B cell (primary cell): ENCODE measurements at regions not wholly inside any gene's neighbourhood (a gene's known extent, or its start where the extent isn't known, plus 50 kb on each side); places are given as distances from the start of the nearest gene placed in this dataset.

Experiments used
- ATAC-seq: fragments of 200-7000 bp; cut with Tn5 transposase; one replicate; pipeline ENCODE4 v1.10.0; 2021; ENCODE audit warnings: low read depth, mild to moderate bottlenecking, moderate number of reproducible peaks, moderate library complexity
- CTCF ChIA-PET: fragments of 350-600 bp; sonication (Branson Sonifier 250); formaldehyde crosslinking; loops from one replicate; lab custom pipeline; 2021; ENCODE audit warnings: antibody characterized with exemption, inconsistent platforms; lab: Charles Lee
- POLR2A ChIA-PET: fragments of 350-600 bp; sonication (Branson Sonifier 250); formaldehyde crosslinking; loops from one replicate; lab custom pipeline; 2021; ENCODE audit warnings: antibody characterized with exemption; lab: Charles Lee
- DNase-seq: peaks from one replicate; pipeline ENCODE4 v3.0.0; 2013
- H2AFZ ChIP-seq: 2 replicates; pipeline ENCODE4 v1.6.1; 2012; ENCODE audit warnings: mild to moderate bottlenecking, low read depth, low read length; ENCODE audit not compliant: insufficient read depth, poor library complexity, severe bottlenecking
- H3K27ac ChIP-seq, 2 donors: 1 replicate in 1 of 2; 2 replicates in 1 of 2; pipeline ENCODE4 v1.5.1; 2012 to 2013; ENCODE audit warnings: low read length in 2 of 2, mild to moderate bottlenecking in 2 of 2, moderate library complexity in 1 of 2
- H3K27me3 ChIP-seq, 4 experiments: fragments of 200-600 bp in 1 of 4; sonication (generic) in 1 of 4; replicated peaks in 1 of 4; 1 replicate in 2 of 4; 2 replicates in 2 of 4; pipeline versions ENCODE4 v1.6.1 to v1.7.0; 2013 to 2016; ENCODE audit warnings: low read length in 3 of 4, mild to moderate bottlenecking in 2 of 4, mixed read lengths in 1 of 4, moderate library complexity in 1 of 4; ENCODE audit not compliant: insufficient read depth in 4 of 4, control insufficient read depth in 3 of 4; ENCODE audit errors: control extremely low read depth in 1 of 4
- H3K36me3 ChIP-seq, 2 experiments: replicated peaks in 1 of 2; 1 replicate in 1 of 2; 2 replicates in 1 of 2; pipeline versions ENCODE4 v1.6.1 to v1.7.1; 2013; ENCODE audit warnings: low read length in 1 of 2; ENCODE audit not compliant: insufficient read depth in 2 of 2, control insufficient read depth in 1 of 2; ENCODE audit errors: control extremely low read depth in 1 of 2, extremely low read depth in 1 of 2
- H3K4me1 ChIP-seq, 2 donors: fragments of 200-600 bp in 1 of 2; sonication (generic) in 1 of 2; 1 replicate in 1 of 2; 2 replicates in 1 of 2; pipeline versions ENCODE4 v1.5.1 to v1.6.1; 2013 to 2017; ENCODE audit warnings: low read length in 2 of 2; ENCODE audit not compliant: control insufficient read depth in 2 of 2, insufficient read depth in 2 of 2
- H3K4me2 ChIP-seq: replicated peaks from 2 replicates; pipeline ENCODE3; 2012; ENCODE audit warnings: mild to moderate bottlenecking, low read depth, low read length; ENCODE audit not compliant: poor library complexity, severe bottlenecking
- H3K4me3 ChIP-seq, 5 experiments: fragments of 200-600 bp in 1 of 5; sonication (generic) in 1 of 5; 1 replicate in 3 of 5; 2 replicates in 2 of 5; pipeline versions ENCODE4 v1.5.1 to v1.7.0; 2011 to 2016; ENCODE audit warnings: low read length in 4 of 5, mild to moderate bottlenecking in 4 of 5, low read depth in 2 of 5, control low read depth in 1 of 5, moderate library complexity in 1 of 5; ENCODE audit not compliant: insufficient read depth in 1 of 5; ENCODE audit errors: control extremely low read depth in 1 of 5, extremely low read depth in 1 of 5
- H3K79me2 ChIP-seq: fragments of 200-600 bp; sonication (generic); one replicate; pipeline ENCODE4 v1.6.0; 2016; ENCODE audit warnings: low read length; ENCODE audit not compliant: control insufficient read depth, insufficient read depth
- H3K9ac ChIP-seq: fragments of 200-600 bp; sonication (generic); 2 replicates; pipeline ENCODE4 v1.6.1; 2017; ENCODE audit warnings: mild to moderate bottlenecking, low read length, moderate library complexity
- H3K9me3 ChIP-seq, 3 donors: one replicate each; pipeline versions ENCODE4 v1.6.1 to v1.7.1; 2013; ENCODE audit warnings: low read length in 2 of 3; ENCODE audit not compliant: control insufficient read depth in 2 of 3, insufficient read depth in 1 of 3; ENCODE audit errors: control extremely low read depth in 1 of 3
- H4K20me1 ChIP-seq: 2 replicates; pipeline ENCODE4 v1.6.0; 2012; ENCODE audit warnings: mild to moderate bottlenecking, low read length; ENCODE audit not compliant: insufficient read depth, control insufficient read depth, poor library complexity, severe bottlenecking
- H3K27ac Mint-ChIP-seq: one replicate; pipeline ENCODE4 v1.8.0; 2021; ENCODE audit warnings: mixed read lengths
- H3K27me3 Mint-ChIP-seq: one replicate; pipeline ENCODE4 v1.8.0; 2021; ENCODE audit warnings: mixed read lengths
- H3K4me1 Mint-ChIP-seq: one replicate; pipeline ENCODE4 v1.8.0; 2021; ENCODE audit warnings: mixed read lengths
- H3K4me3 Mint-ChIP-seq: one replicate; pipeline ENCODE4 v1.8.0; 2021; ENCODE audit warnings: mixed read lengths
- H3K9me3 Mint-ChIP-seq: one replicate; pipeline ENCODE4 v1.8.0; 2022; ENCODE audit warnings: mixed read lengths; ENCODE audit not compliant: insufficient read depth
- EZH2 ChIP-seq: IDR thresholded peaks from 2 replicates; pipeline ENCODE4 v1.6.1; 2012; ENCODE audit warnings: borderline replicate concordance, low read depth, mild to moderate bottlenecking, moderate library complexity, low read length; ENCODE audit not compliant: insufficient read depth, poor library complexity, severe bottlenecking
- WGBS: methylation state at CpG from one replicate; pipeline ENCODE4 v1.1.5; 2013; ENCODE audit warnings: missing lambda C conversion rate; ENCODE audit not compliant: insufficient coverage; 5-methylcytosine and 5-hydroxymethylcytosine counted together
- intact Hi-C: fragments of 100-400 bp; cut with micrococcal nuclease; formaldehyde crosslinking; loops from one replicate; pipeline ENCODE4 v1.10.0; 2022
- TF ChIP-seq, protein P1 (sequence below): fragments of 200-600 bp; IDR thresholded peaks from one replicate; pipeline ENCODE4 v1.8.0; 2022; ENCODE audit warnings: antibody characterized with exemption, mild to moderate bottlenecking

DNA sequence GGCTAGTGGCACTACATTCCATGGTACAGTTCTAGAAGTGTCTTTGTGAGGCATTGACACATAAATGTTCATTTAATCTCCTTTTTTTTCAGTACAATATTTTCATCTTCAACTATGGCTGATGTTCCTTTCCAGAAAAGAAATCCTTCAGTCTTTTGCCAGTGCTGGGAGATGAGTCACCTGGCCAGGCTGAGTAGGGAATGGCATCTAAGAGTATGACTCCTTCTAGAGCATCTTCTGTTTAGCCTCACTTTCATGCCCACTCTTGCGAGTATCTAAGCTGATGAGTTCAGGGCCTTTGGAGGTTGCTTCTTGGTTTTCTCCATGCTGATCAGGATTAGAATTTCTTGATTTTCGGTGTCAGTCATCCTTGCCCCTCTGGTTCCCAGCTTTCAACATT, 124.4 kb downstream of the SLC28A3 start:
- intact Hi-C loops = no loop called here

DNA sequence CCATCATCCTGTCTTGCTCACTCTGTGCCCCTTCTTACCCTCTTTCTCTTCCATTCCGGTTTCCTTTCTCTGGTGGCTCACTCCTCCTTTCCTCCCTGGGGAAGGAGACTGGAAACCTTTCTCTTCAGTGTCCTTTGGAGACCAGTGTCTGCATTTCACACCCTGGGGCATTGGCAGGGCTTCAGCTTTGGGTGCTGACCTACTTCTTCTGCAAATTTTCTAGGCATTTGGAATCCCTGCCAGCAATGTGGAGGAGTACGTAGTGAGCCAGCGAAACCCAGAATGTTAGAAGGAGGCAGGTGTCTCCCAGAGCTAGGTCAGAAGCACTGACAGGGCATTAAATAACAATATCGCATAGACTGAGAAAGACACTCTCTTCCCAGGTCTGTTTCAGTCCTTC, 122.2 kb downstream of the SLC28A3 start:
- ATAC-seq (no peak), DNase-seq (no peak)
- no peak for TF ChIP-seq EZH2
- TF ChIP-seq, protein P1, sequence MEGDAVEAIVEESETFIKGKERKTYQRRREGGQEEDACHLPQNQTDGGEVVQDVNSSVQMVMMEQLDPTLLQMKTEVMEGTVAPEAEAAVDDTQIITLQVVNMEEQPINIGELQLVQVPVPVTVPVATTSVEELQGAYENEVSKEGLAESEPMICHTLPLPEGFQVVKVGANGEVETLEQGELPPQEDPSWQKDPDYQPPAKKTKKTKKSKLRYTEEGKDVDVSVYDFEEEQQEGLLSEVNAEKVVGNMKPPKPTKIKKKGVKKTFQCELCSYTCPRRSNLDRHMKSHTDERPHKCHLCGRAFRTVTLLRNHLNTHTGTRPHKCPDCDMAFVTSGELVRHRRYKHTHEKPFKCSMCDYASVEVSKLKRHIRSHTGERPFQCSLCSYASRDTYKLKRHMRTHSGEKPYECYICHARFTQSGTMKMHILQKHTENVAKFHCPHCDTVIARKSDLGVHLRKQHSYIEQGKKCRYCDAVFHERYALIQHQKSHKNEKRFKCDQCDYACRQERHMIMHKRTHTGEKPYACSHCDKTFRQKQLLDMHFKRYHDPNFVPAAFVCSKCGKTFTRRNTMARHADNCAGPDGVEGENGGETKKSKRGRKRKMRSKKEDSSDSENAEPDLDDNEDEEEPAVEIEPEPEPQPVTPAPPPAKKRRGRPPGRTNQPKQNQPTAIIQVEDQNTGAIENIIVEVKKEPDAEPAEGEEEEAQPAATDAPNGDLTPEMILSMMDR = no peak
- intact Hi-C loops = no loop called here
- H3K36me3 ChIP-seq = no peaks in the 10 kb centered on the region
- no peak overlapping the region for H3K4me3 ChIP-seq
- H3K27ac ChIP-seq = no peak overlapping the region
- no peaks in the 10 kb centered on the region for H3K27me3 ChIP-seq
- H3K4me1 ChIP-seq = no peaks in the 10 kb centered on the region
- H3K79me2 ChIP-seq = no peaks in the 10 kb centered on the region
- Mint-ChIP-seq H3K4me1 (no peaks in the 10 kb centered on the region), H3K4me3 (no peak overlapping the region), H3K27ac (no peak overlapping the region), H3K9me3 (peaks cover 5% of the 10 kb centered on the region), H3K27me3 (peaks cover 7% of the 10 kb centered on the region)
- no peaks in the 10 kb centered on the region for H4K20me1 ChIP-seq
- CTCF ChIA-PET = no interaction called here
- H3K9ac ChIP-seq = no peak overlapping the region
- peaks cover 0 to 3% (median 0%) of the 10 kb centered on the region in 3 donors for H3K9me3 ChIP-seq
- no peak overlapping the region for H2AFZ ChIP-seq
- POLR2A ChIA-PET = no interaction called here
- WGBS = 84% methylated on average over 4 of the region's 4 CpGs
- no peak overlapping the region for H3K4me2 ChIP-seq

More for the DNA sequence above, 124.4 kb downstream of the SLC28A3 start:
- Mint-ChIP-seq H3K9me3 (no peaks in the 10 kb centered on the region), H3K4me3 (no peak overlapping the region), H3K27me3 (peaks cover 4% of the 10 kb centered on the region), H3K4me1 (no peaks in the 10 kb centered on the region), H3K27ac (no peak overlapping the region)
- Histone ChIP-seq H3K4me1 (no peaks in the 10 kb centered on the region), H3K79me2 (no peaks in the 10 kb centered on the region), H3K9ac (no peak overlapping the region), H4K20me1 (no peaks in the 10 kb centered on the region), H3K4me3 (no peak overlapping the region), H3K27ac (no peak overlapping the region), H3K27me3 (no peaks in the 10 kb centered on the region), H2AFZ (no peak overlapping the region), H3K9me3 (no peaks in the 10 kb centered on the region), H3K36me3 (no peaks in the 10 kb centered on the region), H3K4me2 (no peak overlapping the region)
- ChIA-PET CTCF (no interaction called here), POLR2A (no interaction called here)
- TF ChIP-seq, protein P1 = no peak
- no peak for TF ChIP-seq EZH2
- no peak for ATAC-seq
- no CpG with 5 or more reads among the region's 2 CpGs for WGBS
- no peak for DNase-seq
